NCI-H146 (cell line): ENCODE measurements at regions not wholly inside any gene's neighbourhood (a gene's known extent, or its start where the extent isn't known, plus 50 kb on each side); places are given as distances from the start of the nearest gene placed in this dataset.

ENCODE experiments used
- DNase-seq: peaks from one replicate; lab custom pipeline; 2025; lab: John Stamatoyannopoulos, UW

DNA sequence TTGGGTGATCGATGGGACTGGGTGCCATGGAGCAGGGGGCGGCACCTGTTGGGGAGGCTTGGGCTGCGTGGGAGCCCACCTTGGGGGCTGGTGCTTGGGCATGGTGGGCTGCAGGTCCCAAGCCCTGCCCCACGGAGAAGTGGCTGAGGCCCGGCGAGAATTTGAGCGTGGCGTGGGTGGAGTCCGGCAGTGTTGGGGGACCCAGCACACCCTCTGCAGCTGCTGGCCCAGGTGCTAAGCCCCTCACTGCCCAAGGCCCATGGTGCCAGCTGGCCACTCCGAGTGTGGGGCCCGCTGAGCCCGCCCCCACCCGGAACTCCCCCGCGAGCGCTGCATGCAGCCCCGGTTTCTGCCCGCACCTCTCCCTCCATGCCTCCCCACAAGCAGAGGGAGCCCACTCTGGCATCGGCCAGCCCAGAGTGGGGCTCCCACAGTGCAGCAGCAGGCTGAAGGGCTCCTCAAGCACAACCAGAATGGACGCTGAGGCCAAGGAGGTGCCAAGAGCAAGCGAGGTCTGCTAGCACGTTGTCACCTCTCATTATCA, 1178.6 kb upstream of the CDH10 start:
- no peak for DNase-seq
